SJCRH30 (cell line): ENCODE measurements at regions not wholly inside any gene's neighbourhood (a gene's known extent, or its start where the extent isn't known, plus 50 kb on each side); places are given as distances from the start of the nearest gene placed in this dataset.
A peak's percentile ranks its signal among the peaks of the same experiment; 100 is the strongest.

Experiments
- DNase-seq, 2 experiments: peaks; one replicate each; pipeline ENCODE4 v3.0.0-alpha.2; 2015 to 2020
- H3K27ac ChIP-seq: fragments of 250-450 bp; sonication (Bioruptor Pico); 2 replicates; pipeline ENCODE4 v1.5.1; 2020; ENCODE audit warnings: mild to moderate bottlenecking, moderate library complexity
- H3K27me3 ChIP-seq: fragments of 250-450 bp; sonication (Bioruptor Pico); 2 replicates; pipeline ENCODE4 v1.5.1; 2020; ENCODE audit warnings: mild to moderate bottlenecking, moderate library complexity
- H3K36me3 ChIP-seq: fragments of 250-450 bp; sonication (Bioruptor Pico); 2 replicates; pipeline ENCODE4 v1.5.1; 2020; ENCODE audit warnings: mild to moderate bottlenecking, moderate library complexity
- H3K4me1 ChIP-seq: fragments of 250-450 bp; sonication (Bioruptor Pico); 2 replicates; pipeline ENCODE4 v1.5.1; 2020; ENCODE audit warnings: mild to moderate bottlenecking, moderate library complexity
- H3K4me3 ChIP-seq: fragments of 250-450 bp; sonication (Bioruptor Pico); 2 replicates; pipeline ENCODE4 v1.5.1; 2020; ENCODE audit warnings: mild to moderate bottlenecking, moderate library complexity
- H3K9me3 ChIP-seq: fragments of 250-450 bp; sonication (Bioruptor Pico); replicated peaks from 2 replicates; pipeline ENCODE4 v1.5.1; 2020; ENCODE audit warnings: mild to moderate bottlenecking, moderate library complexity

GRCh38 chr12:115771065-115771464 is 506.4 kb downstream of the MED13L start:
- Histone ChIP-seq H3K27me3 (no peaks in the 10 kb centered on the region), H3K36me3 (no peaks in the 10 kb centered on the region), H3K4me3 (no peak overlapping the region), H3K4me1 (no peaks in the 10 kb centered on the region), H3K9me3 (no peaks in the 10 kb centered on the region), H3K27ac (no peak overlapping the region)
- DNase-seq: peak in 1 of 2 experiments; percentile 3

- Histone ChIP-seq H3K4me1 (no peaks in the 10 kb centered on the region), H3K27ac (no peak overlapping the region), H3K4me3 (no peak overlapping the region), H3K36me3 (no peaks in the 10 kb centered on the region), H3K27me3 (no peaks in the 10 kb centered on the region), H3K9me3 (no peaks in the 10 kb centered on the region)
- DNase-seq: no peak
Measured at GRCh38 chr12:115770643-115771042, 506.9 kb downstream of the MED13L start.

- H3K9me3 ChIP-seq: no peaks in the 10 kb centered on the region
- H3K27me3 ChIP-seq: no peaks in the 10 kb centered on the region
- H3K4me1 ChIP-seq: no peaks in the 10 kb centered on the region
- H3K27ac ChIP-seq: no peak overlapping the region
- H3K36me3 ChIP-seq: no peaks in the 10 kb centered on the region
- no peak overlapping the region for H3K4me3 ChIP-seq
- no peak for DNase-seq
Measured at GRCh38 chr12:115767916-115768315, 509.6 kb downstream of the MED13L start.

- peak; percentile 5 to 7 for DNase-seq
- Histone ChIP-seq H3K4me3 (no peak overlapping the region), H3K27ac (no peak overlapping the region), H3K4me1 (no peaks in the 10 kb centered on the region), H3K9me3 (no peaks in the 10 kb centered on the region), H3K36me3 (no peaks in the 10 kb centered on the region), H3K27me3 (no peaks in the 10 kb centered on the region; the same call in 1 of the 2 replicates)
Measured at GRCh38 chr12:115763982-115764621, 513.4 kb downstream of the MED13L start.

- H3K27ac ChIP-seq: no peak overlapping the region
- no peaks in the 10 kb centered on the region for H3K4me1 ChIP-seq
- H3K27me3 ChIP-seq: no peaks in the 10 kb centered on the region; the same call in 1 of the 2 replicates
- no peaks in the 10 kb centered on the region for H3K9me3 ChIP-seq
- H3K4me3 ChIP-seq: no peak overlapping the region
- H3K36me3 ChIP-seq: no peaks in the 10 kb centered on the region
- no peak for DNase-seq
Measured at GRCh38 chr12:115763376-115763775, 514.1 kb downstream of the MED13L start.

- peaks cover 2% of the 10 kb centered on the region; the same call in 1 of the 2 replicates for H3K27me3 ChIP-seq
- no peak for DNase-seq
- no peak overlapping the region for H3K4me3 ChIP-seq
- no peaks in the 10 kb centered on the region for H3K36me3 ChIP-seq
- H3K9me3 ChIP-seq: no peaks in the 10 kb centered on the region
- no peaks in the 10 kb centered on the region for H3K4me1 ChIP-seq
- H3K27ac ChIP-seq: no peak overlapping the region
Measured at GRCh38 chr12:115762936-115763335, 514.6 kb downstream of the MED13L start.

- Histone ChIP-seq H3K9me3 (no peaks in the 10 kb centered on the region), H3K27me3 (peaks cover 13% of the 10 kb centered on the region), H3K27ac (no peak overlapping the region), H3K36me3 (no peaks in the 10 kb centered on the region), H3K4me3 (no peak overlapping the region), H3K4me1 (no peaks in the 10 kb centered on the region)
- no peak for DNase-seq
Measured at GRCh38 chr12:115761784-115762183, 515.7 kb downstream of the MED13L start.

GRCh38 chr12:115760231-115760630 is 517.3 kb downstream of the MED13L start:
- Histone ChIP-seq H3K27me3 (peaks cover 13% of the 10 kb centered on the region), H3K9me3 (no peaks in the 10 kb centered on the region), H3K27ac (no peak overlapping the region), H3K4me3 (no peak overlapping the region), H3K36me3 (no peaks in the 10 kb centered on the region), H3K4me1 (no peaks in the 10 kb centered on the region)
- no peak for DNase-seq

GRCh38 chr12:115758877-115759620 is 518.4 kb downstream of the MED13L start:
- H3K4me3 ChIP-seq: no peak overlapping the region
- H3K9me3 ChIP-seq: no peaks in the 10 kb centered on the region
- H3K27me3 ChIP-seq: peaks cover 14% of the 10 kb centered on the region
- no peak overlapping the region for H3K27ac ChIP-seq
- H3K4me1 ChIP-seq: no peaks in the 10 kb centered on the region
- no peaks in the 10 kb centered on the region for H3K36me3 ChIP-seq
- DNase-seq: no peak

GRCh38 chr12:115758183-115758582 is 519.3 kb downstream of the MED13L start:
- H3K27ac ChIP-seq: no peak overlapping the region
- no peaks in the 10 kb centered on the region for H3K9me3 ChIP-seq
- no peak overlapping the region for H3K4me3 ChIP-seq
- H3K27me3 ChIP-seq: peaks cover 20% of the 10 kb centered on the region
- H3K4me1 ChIP-seq: no peaks in the 10 kb centered on the region
- no peaks in the 10 kb centered on the region for H3K36me3 ChIP-seq
- DNase-seq: no peak

- H3K4me3 ChIP-seq: no peak overlapping the region
- DNase-seq: no peak
- no peaks in the 10 kb centered on the region for H3K9me3 ChIP-seq
- H3K36me3 ChIP-seq: no peaks in the 10 kb centered on the region
- H3K4me1 ChIP-seq: no peaks in the 10 kb centered on the region
- no peak overlapping the region for H3K27ac ChIP-seq
- peaks cover 20% of the 10 kb centered on the region for H3K27me3 ChIP-seq
Measured at GRCh38 chr12:115756804-115757203, 520.7 kb downstream of the MED13L start.

- Histone ChIP-seq H3K4me3 (no peak overlapping the region), H3K9me3 (no peaks in the 10 kb centered on the region), H3K36me3 (no peaks in the 10 kb centered on the region), H3K27me3 (peaks cover 20% of the 10 kb centered on the region), H3K27ac (no peak overlapping the region), H3K4me1 (no peaks in the 10 kb centered on the region)
- DNase-seq: no peak
Measured at GRCh38 chr12:115756271-115756670, 521.2 kb downstream of the MED13L start.

GRCh38 chr12:115755725-115756085 is 521.8 kb downstream of the MED13L start:
- H3K4me3 ChIP-seq: no peak overlapping the region
- H3K36me3 ChIP-seq: no peaks in the 10 kb centered on the region
- H3K9me3 ChIP-seq: no peaks in the 10 kb centered on the region
- H3K27me3 ChIP-seq: peaks cover 20% of the 10 kb centered on the region
- DNase-seq: no peak
- H3K4me1 ChIP-seq: no peaks in the 10 kb centered on the region
- no peak overlapping the region for H3K27ac ChIP-seq

- DNase-seq: no peak
- Histone ChIP-seq H3K27ac (no peak overlapping the region), H3K4me3 (no peak overlapping the region)
Measured at GRCh38 chr12:115755061-115755724, 522.3 kb downstream of the MED13L start.

GRCh38 chr12:115752913-115753726 is 524.4 kb downstream of the MED13L start:
- H3K27ac ChIP-seq: no peak overlapping the region
- peak; percentile 13 to 63 for DNase-seq
- no peak overlapping the region for H3K4me3 ChIP-seq
- H3K9me3 ChIP-seq: no peaks in the 10 kb centered on the region
- no peaks in the 10 kb centered on the region for H3K36me3 ChIP-seq
- H3K4me1 ChIP-seq: no peaks in the 10 kb centered on the region
- peaks cover 20% of the 10 kb centered on the region for H3K27me3 ChIP-seq

More at GRCh38 chr12:115755061-115755724, 522.3 kb downstream of the MED13L start:
- Histone ChIP-seq H3K4me1 (no peaks in the 10 kb centered on the region), H3K9me3 (no peaks in the 10 kb centered on the region), H3K36me3 (no peaks in the 10 kb centered on the region), H3K27me3 (peaks cover 20% of the 10 kb centered on the region)
